ENCODE measurements at regions not wholly inside any gene's neighbourhood (a gene's known extent, or its start where the extent isn't known, plus 50 kb on each side); places are given as distances from the start of the nearest gene placed in this dataset.

GRCh38 chr14:84028080-84028604 lies 1501.8 kb upstream of the FLRT2 start:
- DNase-seq (ENCODE audit: low read depth): no peak
- no peak overlapping the region for H3K4me3 ChIP-seq (ENCODE audit: low read depth, low read length)

DNA sequence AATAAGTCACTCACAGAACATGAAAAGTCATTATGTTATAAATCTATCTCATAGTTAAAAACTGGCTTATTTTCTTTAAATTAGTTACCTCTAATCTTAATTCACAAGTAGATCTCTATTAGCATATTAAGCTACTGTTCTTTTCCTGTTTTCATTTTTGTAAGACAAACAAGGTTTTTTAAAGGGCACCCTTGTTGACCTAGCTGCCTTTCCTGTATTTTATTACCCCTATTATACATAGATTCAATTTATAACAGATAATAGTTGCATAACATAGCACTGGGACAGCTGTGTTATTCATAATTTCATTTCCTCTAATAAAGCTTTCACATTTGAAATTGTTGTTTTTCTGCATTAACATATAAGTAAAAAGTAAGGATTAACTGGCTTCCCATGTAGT lies 1500.7 kb upstream of the FLRT2 start:
- H3K4me3 ChIP-seq (ENCODE audit: low read depth, low read length): no peak overlapping the region
- no peak for DNase-seq (ENCODE audit: low read depth)

GRCh38 chr14:84029720-84030119 lies 1500.2 kb upstream of the FLRT2 start:
- DNase-seq (ENCODE audit: low read depth): no peak
- H3K4me3 ChIP-seq (ENCODE audit: low read depth, low read length): no peak overlapping the region

DNA sequence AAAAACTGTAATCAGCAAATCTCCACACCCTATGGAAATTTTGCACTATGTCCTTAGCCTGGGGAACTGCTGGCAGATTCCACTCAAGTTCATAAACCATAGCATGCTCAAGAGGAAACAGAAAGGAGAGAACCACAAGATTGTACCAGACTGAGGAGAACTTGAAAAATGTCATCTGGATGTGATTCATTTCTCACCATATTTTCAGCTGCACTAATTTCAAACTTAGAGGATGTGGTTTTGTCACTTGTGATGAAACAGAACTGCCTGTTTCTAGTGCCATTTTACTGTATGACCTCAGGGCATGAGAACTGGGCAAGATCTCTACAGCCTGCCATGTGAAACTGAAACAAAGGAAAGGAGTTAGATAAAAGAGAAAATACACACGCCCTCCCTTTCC lies 1493.1 kb upstream of the FLRT2 start:
- DNase-seq (ENCODE audit: low read depth): peak; percentile 37
- H3K4me3 ChIP-seq (ENCODE audit: low read depth, low read length): no peak overlapping the region

DNA sequence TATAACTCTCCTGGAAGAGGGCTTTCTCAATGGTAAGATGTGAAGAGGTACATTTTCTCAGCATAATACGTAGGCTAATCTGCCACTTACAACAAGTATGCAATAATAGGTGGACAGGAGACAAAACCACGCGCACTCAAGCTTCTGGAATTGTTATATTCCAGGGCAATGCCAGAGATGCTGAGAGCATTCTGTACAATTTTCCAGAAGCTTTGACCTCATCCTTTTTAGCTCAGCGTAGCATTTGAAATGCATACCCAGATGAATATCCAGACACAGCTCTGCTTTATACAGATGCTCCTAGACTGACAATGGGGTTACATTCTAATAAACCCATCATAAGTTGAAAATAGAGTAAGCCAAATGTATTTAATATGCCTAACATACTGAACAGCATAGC lies 1492.4 kb upstream of the FLRT2 start:
- no peak overlapping the region for H3K4me3 ChIP-seq (ENCODE audit: low read depth, low read length)
- DNase-seq (ENCODE audit: low read depth): no peak

DNA sequence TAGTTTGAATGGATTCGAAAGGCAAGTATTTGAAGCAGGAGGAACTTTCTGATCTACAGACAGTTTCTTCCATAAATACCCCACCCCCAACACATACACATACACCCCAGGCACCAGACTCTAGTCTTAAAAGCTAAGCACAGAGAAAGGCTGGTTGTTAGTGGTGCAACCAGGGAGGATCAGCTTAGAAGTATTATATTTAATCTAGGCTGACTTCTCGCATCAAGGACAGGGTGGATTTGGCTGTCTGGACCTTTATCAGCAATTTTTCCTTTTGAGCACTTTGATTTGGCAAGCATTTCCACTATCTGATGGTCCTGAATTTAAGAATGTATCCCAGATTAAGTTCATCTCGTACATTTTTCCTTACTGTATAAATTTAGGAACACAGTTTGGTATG lies 1489.8 kb upstream of the FLRT2 start:
- no peak for DNase-seq (ENCODE audit: low read depth)
- H3K4me3 ChIP-seq (ENCODE audit: low read depth, low read length): no peak overlapping the region

- DNase-seq (ENCODE audit: low read depth): no peak
- no peak overlapping the region for H3K4me3 ChIP-seq (ENCODE audit: low read depth, low read length)
Measured at GRCh38 chr14:84041421-84041820, 1488.5 kb upstream of the FLRT2 start.

GRCh38 chr14:84042992-84043391 lies 1487.0 kb upstream of the FLRT2 start:
- no peak overlapping the region for H3K4me3 ChIP-seq (ENCODE audit: low read depth, low read length)
- DNase-seq (ENCODE audit: low read depth): no peak

- H3K4me3 ChIP-seq (ENCODE audit: low read depth, low read length): no peak overlapping the region
- DNase-seq (ENCODE audit: low read depth): no peak
Measured at GRCh38 chr14:84064316-84065125, 1465.4 kb upstream of the FLRT2 start.

GRCh38 chr14:84065811-84066210 lies 1464.1 kb upstream of the FLRT2 start:
- no peak overlapping the region for H3K4me3 ChIP-seq (ENCODE audit: low read depth, low read length)
- DNase-seq (ENCODE audit: low read depth): no peak

DNA sequence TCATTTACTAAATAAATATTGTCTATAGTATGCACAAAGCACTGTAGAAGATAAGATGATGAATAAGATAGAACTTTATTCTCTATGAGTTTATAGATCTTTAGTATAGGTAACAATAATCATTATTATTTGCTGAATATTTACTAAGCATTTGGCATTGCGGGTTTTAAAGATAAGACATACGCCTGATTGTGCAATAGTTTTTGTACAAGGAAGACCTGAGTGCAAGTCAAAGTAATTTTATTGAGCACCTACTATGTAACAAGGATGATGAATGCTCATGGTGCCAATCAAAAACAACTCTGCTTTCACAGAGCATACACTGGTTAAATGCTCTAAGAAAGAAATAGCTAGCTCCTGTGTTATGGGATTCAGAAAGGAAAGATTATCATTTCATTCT lies 1461.7 kb upstream of the FLRT2 start:
- no peak for DNase-seq (ENCODE audit: low read depth)
- no peak overlapping the region for H3K4me3 ChIP-seq (ENCODE audit: low read depth, low read length)

DNA sequence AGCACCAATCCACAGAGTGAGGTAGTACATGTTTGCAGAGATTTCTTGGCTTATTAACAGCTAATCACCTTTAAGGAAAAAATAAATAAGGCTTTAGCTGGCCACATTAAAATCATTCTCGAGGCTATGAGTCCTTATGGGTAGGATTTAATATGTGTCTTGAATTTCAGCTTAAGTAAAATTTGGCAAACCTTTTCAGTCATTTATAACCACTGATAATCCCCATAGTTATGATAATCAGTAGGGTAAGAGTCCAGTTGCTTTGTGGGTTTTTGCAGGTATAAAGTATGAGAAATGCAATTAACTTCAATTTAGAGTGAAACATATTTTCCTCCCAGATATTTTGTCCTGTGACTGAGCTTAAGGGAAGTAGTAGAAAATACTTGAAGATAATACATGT lies 1458.9 kb upstream of the FLRT2 start:
- DNase-seq (ENCODE audit: low read depth): no peak
- no peak overlapping the region for H3K4me3 ChIP-seq (ENCODE audit: low read depth, low read length)

- H3K4me3 ChIP-seq (ENCODE audit: low read depth, low read length): no peak overlapping the region
- no peak for DNase-seq (ENCODE audit: low read depth)
Measured at GRCh38 chr14:84074626-84075025, 1455.3 kb upstream of the FLRT2 start.

GRCh38 chr14:84080944-84081343 lies 1449.0 kb upstream of the FLRT2 start:
- H3K4me3 ChIP-seq (ENCODE audit: low read depth, low read length): no peak overlapping the region
- DNase-seq (ENCODE audit: low read depth): no peak

- no peak overlapping the region for H3K4me3 ChIP-seq (ENCODE audit: low read depth, low read length)
- DNase-seq (ENCODE audit: low read depth): no peak
Measured at GRCh38 chr14:84084056-84084630, 1445.8 kb upstream of the FLRT2 start.

- DNase-seq (ENCODE audit: low read depth): no peak
- no peak overlapping the region for H3K4me3 ChIP-seq (ENCODE audit: low read depth, low read length)
Measured at GRCh38 chr14:84085493-84085892, 1444.5 kb upstream of the FLRT2 start.

DNA sequence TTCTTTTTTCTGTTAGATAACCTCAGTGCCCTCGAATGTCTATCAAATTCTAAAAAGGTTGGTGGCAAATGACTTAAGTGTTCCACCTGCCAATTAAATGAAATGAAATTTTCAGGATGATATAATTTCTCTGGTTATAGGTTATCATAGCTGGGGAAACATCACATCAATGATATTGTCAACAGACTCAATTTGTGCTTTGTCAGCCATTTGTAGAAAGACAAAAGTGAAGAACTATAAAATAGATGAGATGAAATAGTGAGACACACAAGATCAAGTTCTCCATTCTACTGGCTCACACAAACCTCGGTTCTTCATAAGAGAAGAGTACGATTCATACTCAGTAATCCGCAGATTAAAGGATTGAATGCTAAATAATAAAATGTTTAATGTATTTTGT lies 1443.2 kb upstream of the FLRT2 start:
- H3K4me3 ChIP-seq (ENCODE audit: low read depth, low read length): no peak overlapping the region
- no peak for DNase-seq (ENCODE audit: low read depth)

- DNase-seq (ENCODE audit: low read depth): no peak
- H3K4me3 ChIP-seq (ENCODE audit: low read depth, low read length): no peak overlapping the region
Measured at GRCh38 chr14:84087986-84088531, 1441.9 kb upstream of the FLRT2 start.

GRCh38 chr14:84090837-84091236 lies 1439.1 kb upstream of the FLRT2 start:
- H3K4me3 ChIP-seq (ENCODE audit: low read depth, low read length): no peak overlapping the region
- no peak for DNase-seq (ENCODE audit: low read depth)

DNA sequence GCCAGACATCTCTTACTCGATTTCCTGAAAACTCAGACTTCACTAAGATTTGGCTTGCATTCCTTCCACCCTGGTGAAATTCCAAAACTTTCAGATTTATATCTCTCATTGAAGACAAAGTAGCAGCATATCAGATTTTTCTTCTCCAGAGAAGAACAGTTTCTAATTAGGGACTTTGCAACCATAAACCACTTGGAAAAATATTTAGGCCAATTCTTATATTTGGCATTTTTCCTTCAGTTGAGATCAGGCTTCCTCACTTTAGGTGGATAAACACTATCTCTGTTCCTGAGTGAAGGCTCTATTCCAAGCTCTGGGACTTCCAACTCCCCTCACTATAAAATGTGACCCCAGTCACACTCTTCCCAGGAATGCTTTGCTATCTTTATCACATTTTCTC lies 1434.3 kb upstream of the FLRT2 start:
- DNase-seq (ENCODE audit: low read depth): no peak
- H3K4me3 ChIP-seq (ENCODE audit: low read depth, low read length): no peak overlapping the region

- no peak overlapping the region for H3K4me3 ChIP-seq (ENCODE audit: low read depth, low read length)
- no peak for DNase-seq (ENCODE audit: low read depth)
Measured at GRCh38 chr14:84098261-84098660, 1431.7 kb upstream of the FLRT2 start.

All from skeletal muscle cell (primary cell).